GM19328 (cell line): ENCODE measurements at regions not wholly inside any gene's neighbourhood (a gene's known extent, or its start where the extent isn't known, plus 50 kb on each side); places are given as distances from the start of the nearest gene placed in this dataset.
"Not testable (repeated sequence)": the region's sequence is repeated elsewhere in the genome, so short reads cannot be mapped to it uniquely, and the experiment has no call there.

Source experiments
- ATAC-seq: cut with Tn5 transposase; IDR thresholded peaks from one replicate; pipeline ENCODE4 v1.9.1; 2021; ENCODE audit warnings: mild to moderate bottlenecking, moderate library complexity; ENCODE audit not compliant: unreplicated experiment

DNA sequence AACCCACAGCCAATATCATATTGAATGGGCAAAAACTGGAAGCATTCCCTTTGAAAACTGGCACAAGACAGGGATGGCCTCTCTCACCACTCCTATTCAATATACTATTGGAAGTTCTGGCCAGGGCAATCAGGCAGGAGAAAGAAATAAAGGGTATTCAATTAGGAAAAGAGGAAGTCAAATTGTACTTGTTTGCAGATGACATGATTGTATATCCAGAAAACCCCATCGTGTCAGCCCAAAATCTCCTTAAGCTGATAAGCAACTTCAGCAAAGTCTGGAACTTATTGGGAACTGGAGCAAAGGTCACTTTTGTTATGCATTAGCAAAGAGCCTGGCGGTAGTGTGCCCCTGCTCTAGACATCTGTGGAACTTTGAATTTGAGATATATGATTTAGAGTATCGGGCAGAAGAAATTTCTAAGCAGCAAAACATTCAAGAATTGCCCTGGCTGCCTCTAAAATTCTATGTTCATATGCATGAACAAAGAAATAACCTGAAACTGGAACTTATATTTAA, 53.4 kb upstream of the PSMA1 start:
- not testable (repeated sequence) for ATAC-seq

DNA sequence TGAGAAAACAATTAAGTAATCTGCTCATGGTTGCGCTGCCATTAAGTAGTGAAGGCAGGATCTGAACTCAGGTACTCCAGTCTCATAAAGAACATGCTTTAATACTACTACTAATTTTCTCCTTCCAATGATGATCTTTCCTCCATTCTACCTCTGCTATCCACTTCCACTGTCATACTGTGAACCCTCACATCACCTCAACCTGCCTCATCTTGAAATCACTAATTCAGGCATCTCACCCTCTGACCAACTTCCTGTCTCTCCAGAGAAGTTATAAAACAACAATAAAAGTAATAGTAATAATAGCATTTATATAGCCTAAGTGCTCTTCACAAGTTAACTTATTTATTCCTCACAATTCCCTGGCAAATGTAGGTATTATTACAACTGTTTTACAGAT, 57.1 kb upstream of the PSMA1 start:
- no peak for ATAC-seq

DNA sequence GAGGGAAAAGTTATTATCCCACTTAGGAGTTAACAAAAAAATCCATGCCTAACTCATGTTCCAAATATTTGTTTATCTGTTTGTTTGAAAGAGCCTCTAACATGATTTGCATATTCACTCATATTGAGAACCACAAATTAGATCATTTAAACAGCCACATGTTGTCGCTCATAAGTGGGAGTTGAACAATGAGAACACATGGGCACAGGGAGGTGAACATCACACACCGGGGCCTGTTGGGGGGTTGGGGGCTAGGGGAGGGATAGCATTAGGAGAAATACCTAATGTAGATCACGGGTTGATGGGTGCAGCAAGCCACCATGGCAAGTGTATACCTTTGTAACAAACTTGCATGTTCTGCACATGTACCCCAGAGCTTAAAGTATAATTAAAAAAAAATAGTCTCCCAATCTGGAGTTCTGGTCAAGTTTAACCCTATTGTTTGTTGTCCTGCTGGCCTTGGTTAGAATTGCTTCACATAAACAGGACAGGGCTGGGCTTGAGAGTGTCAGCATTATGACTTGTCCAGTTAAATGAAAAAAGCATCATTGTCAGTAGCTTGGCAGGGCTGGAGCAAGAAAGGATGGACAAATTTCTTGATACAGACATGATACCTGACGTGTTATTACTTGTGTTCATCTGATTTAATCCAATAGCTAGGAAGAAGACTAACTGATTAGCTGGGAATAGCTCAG, 57.8 kb upstream of the PSMA1 start:
- no peak for ATAC-seq

DNA sequence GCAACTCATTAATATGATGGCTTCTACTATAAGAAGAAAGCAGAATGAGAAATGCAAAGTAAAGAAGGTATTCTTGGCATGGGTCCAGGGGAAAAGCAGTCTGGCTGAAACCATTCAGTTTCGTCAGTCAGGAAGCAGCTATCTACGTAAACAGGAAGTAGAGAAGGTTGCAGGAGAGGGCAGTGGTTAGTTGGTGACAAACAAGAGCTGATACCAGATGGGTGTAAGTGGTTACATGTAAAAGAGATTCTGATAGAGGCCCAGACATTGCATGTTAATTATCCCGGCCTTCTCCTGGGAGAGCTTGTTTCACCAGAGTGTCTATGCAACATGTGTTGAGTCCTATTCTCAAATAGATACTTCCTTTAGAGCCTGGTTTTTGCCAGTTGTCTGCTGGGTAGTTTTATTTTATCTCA, 58.4 kb upstream of the PSMA1 start:
- peak; percentile 99 for ATAC-seq

DNA sequence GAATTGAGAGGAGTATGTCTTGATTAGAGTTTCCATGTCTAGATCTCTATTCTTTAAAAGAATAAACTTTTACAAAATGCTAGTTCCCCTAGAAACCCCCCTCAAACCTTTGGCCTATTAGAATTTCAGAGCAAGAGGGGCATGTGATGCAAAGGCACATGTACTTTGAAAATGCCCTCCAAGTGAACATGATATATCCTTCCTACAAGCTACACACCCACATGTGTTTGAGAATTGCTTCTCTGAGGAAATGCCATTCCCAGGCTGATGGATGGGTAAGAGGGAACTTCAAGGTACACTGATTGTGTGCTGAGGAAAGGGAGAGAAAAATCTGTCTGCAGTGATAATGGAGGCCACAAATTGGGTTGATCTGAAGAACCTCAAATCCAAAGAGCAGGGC, 59.5 kb upstream of the PSMA1 start:
- no peak for ATAC-seq

DNA sequence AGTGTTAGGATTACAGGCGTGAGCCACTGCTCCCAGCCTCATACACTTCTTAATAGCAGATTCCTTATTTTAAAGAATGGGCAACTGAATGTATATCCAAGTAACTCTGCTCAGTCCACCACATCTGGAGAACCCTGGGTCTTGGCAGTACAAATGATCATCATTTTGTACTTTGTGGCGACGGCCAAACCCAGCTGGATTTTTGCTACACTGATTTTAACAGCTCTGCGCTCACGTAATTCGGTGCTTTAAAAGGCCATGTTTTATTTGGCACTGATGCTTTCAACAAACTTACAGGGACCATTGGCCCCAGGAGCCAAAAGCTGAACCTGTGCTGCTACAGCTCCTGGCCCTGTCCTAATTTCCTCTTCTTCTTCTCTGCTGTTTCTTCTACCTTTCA, 60.8 kb upstream of the PDE3B start:
- ATAC-seq, result no peak

DNA sequence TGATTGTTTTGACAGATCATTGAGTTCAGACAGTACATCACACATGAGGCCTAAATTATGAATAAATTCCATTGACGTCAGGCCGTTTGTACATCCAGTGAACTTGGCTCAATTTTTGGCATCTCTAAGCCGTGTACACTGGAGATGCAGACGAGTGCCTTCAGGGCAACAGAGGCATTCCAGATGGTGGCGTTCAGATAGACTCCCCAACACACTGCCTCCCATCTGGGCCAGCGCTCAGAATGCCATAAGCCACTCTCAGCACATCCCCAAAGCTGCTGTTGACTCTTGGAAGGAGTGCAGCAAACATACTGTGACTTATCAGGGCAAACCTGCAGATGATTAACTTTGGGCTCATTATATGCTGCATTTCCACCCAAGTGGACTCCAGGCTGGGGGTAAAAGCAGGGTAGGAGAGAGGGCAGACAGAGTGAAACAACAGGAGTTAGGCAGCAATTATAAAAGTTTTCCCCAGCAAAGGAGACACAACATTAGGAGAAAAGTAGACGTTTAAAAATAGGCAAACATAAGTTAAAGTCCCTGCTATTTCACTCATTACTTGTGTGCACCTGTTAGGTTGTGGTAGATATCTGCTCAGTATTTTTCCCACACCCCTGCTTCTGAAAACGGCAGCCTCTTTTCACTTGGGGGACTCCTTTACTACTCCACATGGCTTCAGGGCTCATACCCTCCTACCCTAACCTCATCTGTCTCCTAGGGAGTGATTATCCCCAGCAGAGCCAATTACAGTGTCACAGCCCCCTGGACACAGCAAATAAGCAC, 60.2 kb upstream of the PDE3B start:
- ATAC-seq, result no peak

DNA sequence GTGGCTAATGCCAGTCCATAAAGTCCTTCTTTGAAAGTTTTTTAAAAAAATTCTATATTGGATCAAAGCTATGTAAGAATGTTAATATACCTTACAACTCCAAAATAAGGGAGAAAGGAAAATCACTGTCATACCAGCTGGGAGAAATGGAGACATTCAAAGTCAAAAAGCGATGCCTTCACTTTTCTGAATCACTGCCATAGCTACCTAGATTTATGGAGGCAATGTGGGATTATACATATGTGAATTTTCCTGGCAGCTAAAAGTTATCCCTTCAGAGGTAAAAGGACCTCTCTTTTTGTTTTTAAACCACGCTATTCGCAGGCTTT, 59.6 kb upstream of the PDE3B start:
- ATAC-seq, result no peak

DNA sequence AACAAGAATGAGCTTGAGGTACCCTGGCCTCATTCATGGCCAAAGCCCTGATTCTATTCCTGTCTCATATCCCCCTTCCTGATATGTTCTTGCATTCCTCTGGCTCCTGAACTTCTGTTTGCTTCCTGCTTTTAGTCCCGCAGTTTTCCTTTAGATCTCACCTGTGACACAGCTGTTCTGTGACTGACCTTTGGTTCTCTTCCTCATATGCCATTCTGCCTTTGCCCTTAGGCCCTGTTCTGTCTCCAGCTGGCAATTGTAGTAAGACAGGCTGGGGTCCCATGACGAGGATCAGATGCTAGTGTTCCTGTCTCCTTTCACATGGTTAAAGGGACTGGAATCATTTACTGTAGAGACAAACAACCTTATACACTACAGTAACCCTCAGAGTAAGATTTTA, 59.0 kb upstream of the PDE3B start:
- no peak for ATAC-seq

DNA sequence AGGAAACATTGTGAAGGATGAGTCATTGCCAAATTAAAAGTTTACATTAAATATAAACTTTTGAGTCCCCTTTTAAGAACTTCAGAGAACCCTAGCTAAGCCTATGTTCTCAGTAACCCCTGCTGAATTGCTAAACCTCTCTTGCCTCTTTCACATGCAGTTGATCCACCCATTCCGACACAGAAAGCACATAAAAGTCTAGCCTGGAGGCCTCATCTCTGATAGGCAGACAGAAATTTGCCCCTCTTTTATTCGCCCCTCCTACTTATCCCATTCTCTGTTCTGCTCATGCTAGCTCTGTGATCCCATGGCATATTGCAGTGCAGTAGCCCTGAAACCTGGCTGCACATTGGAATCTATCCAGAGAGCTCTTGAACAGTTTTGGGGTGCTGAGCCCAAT, 58.2 kb upstream of the PDE3B start:
- no peak for ATAC-seq

DNA sequence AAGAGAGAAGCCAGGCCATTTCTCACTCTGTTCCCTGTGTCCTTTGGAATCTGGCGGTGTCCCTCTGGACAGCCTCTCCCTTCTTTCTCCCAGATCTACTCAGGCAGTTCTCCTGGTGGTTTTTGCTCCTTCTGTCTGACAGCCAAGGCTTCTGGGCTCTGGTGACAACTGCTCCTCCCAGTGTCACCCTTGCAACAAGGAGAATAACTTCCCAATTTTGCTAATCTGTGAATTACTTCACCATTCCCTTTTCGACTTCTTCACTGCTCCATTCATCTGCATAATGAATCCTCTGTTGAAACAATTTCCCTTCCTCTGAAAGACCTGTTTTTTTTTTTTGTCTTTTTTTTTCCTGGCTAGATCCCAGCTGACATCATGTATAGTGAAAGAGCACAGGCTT, 56.3 kb upstream of the PDE3B start:
- no peak for ATAC-seq

DNA sequence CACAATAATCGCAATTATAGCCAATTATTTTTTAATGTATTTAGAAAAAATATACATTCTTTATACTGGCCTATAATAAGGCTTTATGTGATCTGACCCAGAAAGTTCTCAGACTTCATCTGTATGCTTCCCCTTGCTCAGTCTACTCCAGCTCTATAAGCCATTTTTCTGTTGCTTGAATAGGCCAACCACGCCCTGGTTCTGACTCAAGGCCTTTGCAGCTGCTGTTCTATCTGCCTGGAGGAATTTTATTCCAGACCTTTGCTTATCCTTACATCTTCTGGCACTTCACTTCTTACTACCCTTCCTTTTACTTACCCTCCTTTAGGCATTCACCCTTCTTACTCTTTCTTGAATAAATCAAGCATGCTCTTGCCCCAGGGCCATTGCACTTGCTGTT, 54.9 kb upstream of the PDE3B start:
- ATAC-seq, result no peak

DNA sequence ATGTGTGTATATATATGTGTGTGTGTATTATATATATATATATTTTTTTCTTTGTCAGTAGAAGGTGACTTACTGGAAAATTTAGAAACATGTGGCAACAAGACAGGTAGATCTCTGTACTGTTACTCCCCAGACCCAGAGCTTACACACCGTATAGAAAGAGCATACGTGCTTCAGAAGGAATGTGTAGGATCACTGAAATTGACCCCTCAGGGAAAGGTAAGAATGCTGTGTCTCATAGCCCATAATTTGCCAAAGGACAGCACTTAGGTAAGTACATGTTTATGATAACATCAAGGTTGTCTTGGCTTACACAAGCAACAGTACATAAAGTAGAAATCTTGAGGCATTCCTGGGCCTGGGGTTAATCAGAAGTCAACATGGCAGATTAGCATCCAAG, 54.2 kb upstream of the PDE3B start:
- ATAC-seq, result no peak

DNA sequence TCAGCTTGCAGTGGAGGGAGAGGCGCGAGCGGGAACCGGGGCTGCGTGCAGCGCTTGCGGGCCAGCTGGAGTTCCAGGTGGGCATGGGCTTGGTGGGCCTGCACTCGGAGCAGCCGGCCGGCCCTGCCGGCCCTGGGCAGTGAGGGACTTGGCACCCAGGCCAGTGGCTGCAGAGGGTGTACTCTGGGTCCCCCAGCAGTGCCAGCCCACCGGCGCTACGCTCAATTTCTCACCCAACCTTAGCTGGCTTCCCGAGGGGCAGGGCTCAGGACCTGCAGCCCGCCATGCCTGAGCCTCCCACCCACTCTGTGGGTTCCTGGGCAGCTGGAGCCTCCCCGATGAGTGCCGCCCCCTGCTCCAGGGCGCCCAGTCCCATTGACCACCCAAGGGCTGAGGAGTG, 52.6 kb upstream of the PDE3B start:
- not testable (repeated sequence) for ATAC-seq

DNA sequence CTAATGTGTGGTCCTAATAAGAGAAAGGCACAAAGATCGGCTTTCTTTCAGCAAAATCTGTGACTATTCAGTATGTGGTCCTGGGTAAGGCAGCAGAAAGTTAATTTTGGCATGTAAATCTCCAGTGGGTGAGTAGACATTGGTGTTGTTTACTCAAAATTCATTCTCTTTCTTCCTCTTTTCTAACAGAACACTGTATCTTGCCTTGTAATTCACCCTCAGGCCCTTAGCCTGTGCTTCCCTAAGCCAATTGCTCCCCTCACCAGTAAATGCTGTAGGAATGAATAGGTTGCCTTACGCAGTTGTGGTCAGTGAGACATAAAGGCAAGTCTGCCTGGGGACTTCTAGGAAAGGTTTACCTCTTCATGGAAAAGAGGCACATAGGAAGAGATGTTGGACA, 49.9 kb upstream of the PDE3B start:
- no peak for ATAC-seq
